Erythroblast (primary cell): ENCODE measurements at regions not wholly inside any gene's neighbourhood (a gene's known extent, or its start where the extent isn't known, plus 50 kb on each side); places are given as distances from the start of the nearest gene placed in this dataset.

Experiments
- GATA1 ChIP-seq: IDR thresholded peaks from 2 replicates; pipeline ENCODE4 v1.6.1; 2011; ENCODE audit warnings: low read depth, mild to moderate bottlenecking, control low read depth, low read length, moderate library complexity
- POLR2A ChIP-seq: IDR thresholded peaks from 2 replicates; pipeline ENCODE4 v1.6.1; 2011; ENCODE audit warnings: mild to moderate bottlenecking, low read length

DNA sequence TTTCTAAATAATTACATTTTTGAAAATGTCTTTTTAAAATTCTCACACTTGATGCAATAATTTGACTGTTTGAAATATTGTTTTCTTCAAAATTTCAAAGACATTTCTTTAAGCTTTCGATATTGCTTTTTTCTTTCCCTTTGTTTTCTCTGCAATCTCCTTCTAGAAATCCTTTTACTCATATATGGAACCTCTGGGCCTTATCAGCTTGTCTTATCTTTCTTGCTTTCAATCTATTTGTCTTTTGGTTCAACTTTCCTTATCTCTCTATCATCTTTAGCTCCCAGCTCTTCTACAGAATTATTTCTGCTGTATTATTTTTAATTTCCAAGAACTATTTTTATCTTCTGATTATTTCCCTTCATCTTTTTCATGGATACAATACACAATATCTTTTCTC, 80.7 kb upstream of the DIAPH3 start:
- TF ChIP-seq POLR2A, result no peak
- no peak for TF ChIP-seq GATA1
